GM19395 (cell line): ENCODE measurements at regions not wholly inside any gene's neighbourhood (a gene's known extent, or its start where the extent isn't known, plus 50 kb on each side); places are given as distances from the start of the nearest gene placed in this dataset.
"Not testable (repeated sequence)": the region's sequence is repeated elsewhere in the genome, so short reads cannot be mapped to it uniquely, and the experiment has no call there.

Source experiments
- ATAC-seq: cut with Tn5 transposase; IDR thresholded peaks from one replicate; pipeline ENCODE4 v1.9.1; 2021; ENCODE audit warnings: mild to moderate bottlenecking, moderate library complexity; ENCODE audit not compliant: unreplicated experiment

DNA sequence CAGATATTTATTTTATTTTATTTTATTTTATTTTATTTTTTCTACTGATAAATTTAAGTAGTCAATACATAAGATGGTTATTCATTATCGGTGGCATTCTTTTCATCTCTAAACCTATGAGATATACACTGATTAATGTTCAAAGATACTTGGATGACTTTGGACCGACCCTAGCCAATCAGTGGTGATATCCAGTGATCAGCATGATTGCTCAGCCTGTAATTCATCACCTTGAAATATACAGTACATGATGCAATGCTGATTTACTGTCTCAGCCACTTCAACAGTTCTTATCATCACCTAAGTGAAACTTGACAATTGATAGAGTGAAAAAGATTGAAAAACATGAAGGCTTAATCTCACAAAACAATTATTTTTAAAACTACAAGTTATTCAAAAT is 1651.0 kb downstream of the REEP3 start:
- no peak for ATAC-seq

DNA sequence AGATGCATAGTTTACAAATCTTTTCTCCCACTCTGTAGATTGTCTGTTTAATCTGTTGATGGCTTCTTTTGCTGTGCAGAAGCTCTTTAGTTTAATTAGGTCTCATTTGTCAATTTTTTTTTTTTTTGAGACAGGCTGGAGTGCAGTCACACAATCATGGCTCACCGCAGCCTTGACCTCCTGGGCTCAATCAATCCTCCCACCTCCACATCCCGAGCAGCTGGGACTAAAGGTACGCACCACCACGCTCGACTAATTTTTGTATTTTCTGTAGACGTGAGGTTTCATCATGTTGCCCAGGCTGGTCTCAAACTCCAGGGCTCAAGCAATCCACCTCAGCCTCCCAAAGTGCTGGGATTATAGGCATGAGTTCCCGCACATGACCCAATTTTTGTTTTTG is 1655.8 kb downstream of the REEP3 start:
- ATAC-seq: no peak

DNA sequence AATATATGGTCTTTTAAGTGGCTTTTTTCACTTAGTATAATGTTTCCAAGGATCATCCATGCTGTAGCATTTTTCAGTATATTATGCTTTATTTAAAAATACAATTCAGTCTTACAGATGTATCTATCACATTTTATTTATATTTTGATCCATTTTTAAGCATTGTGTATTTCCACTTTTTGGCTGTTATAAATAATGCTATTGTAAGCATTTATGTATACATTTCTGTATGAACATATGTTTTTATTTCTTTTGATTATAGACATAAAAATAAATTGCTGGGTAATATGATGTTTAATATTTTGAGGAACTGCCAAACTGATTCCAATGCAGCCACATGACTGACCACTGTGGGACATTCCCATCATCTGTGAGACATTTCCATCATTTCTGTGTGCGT is 1662.0 kb downstream of the REEP3 start:
- no peak for ATAC-seq

DNA sequence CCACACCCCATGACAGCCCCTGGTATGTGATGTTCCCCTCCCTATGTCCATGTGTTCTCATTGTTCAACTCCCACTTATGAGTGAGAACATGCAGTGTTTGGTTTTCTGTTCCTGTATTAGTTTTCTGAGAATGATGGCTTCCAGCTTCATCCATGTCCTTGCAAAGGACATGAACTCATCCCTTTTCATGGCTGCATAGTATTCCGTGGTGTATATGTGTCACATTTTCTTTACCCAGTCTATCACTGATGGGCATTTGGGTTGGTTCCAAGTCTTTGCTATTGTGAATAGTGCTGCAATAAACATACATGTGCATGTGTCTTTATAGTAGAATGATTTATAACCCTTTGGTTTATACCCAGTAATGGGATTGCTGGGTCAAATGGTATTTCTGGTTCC is 1665.5 kb downstream of the REEP3 start:
- not testable (repeated sequence) for ATAC-seq

DNA sequence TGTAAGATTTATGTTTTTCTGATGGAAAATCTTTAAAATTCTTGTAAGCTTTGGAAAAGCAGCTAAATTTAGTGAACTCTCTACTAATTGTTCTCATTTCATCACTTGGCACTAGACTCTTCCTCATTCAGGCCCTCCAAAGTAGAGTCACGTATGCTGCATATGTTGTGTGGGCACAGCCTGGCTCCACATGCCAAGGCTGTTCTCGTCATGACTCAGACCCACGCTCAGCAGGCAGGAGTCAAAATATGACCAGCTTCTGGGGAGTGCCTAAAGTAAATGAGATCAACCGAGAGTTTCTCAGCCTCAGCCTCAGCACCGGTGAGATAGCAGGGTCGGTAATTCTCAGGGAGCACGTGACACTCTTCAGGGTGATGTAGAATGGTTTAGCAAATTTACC is 1672.9 kb downstream of the REEP3 start:
- ATAC-seq: no peak

DNA sequence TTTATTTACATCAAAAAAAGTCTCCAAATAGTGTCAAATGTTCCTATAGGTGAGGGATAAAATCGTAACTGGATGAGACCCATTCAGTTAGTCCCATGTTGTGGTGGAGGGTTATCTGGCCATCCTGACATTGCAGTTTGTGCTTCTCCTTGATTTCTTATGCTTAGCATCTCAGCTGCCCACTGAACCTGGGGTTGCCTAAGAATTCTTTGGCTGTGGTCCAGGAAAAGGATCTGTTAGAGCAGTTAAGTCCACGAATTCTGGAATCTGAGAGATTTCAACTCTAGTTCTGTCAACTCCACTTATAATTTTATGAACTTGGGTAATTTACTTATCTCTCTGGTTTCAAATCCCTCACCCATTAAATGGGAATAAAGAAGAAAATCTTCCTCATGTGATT is 1673.4 kb downstream of the REEP3 start:
- ATAC-seq: no peak

DNA sequence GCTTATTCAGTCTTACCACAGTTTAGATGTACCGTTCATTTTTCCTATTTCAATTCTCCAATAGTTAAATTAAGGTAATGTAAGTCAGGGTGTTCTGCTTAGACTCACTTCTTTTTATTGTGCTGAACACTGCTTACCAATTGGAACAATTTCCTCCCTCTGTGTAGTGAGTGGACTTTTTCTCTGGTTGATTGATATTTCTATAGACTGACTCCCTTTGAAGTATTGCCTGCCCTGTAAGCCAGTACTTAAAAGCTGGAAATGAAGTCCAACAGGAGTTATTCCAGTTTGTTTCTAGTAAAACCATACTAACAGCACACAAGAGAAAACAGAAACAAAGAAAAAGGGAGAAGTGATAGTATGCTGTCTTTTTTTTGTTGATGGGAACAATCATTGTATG is 1674.9 kb downstream of the REEP3 start:
- ATAC-seq: no peak

DNA sequence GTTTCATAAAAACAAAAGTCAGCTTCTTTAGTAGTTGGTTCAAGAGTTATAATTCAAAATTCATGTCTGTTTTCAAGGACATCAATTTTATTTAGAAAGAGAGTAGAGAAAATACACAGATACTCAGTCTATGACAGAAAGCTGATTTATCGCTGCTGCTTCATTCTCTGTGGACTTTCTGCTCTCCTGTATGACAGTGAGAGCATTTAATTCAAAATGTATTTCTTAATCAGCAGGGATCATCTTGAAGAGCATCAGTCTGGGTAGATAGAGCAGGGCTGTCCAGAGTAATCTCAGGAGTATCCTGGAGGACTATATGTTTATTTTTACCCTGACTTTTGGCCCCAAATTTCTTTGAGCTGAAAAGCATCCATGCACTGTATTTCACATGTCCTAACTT is 1676.7 kb downstream of the REEP3 start:
- ATAC-seq: no peak

DNA sequence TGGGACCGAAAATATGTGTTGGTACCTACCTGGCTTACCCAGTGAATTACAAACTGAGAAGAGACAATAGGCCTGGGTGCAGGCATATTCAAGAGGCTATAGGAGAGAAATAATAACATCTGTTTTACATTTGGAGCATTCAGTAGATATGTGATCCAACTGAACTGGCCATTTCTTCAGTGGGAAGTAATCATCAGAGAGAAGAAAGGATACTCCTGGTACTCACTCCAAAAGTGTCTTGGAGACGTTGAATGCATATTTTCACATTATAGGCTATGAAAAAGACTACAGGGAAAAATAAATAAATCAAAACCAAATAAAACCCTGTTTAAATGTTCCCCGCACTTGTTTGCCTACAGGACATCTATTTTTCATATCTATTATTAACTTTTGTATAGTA is 1680.3 kb downstream of the REEP3 start:
- ATAC-seq: no peak

DNA sequence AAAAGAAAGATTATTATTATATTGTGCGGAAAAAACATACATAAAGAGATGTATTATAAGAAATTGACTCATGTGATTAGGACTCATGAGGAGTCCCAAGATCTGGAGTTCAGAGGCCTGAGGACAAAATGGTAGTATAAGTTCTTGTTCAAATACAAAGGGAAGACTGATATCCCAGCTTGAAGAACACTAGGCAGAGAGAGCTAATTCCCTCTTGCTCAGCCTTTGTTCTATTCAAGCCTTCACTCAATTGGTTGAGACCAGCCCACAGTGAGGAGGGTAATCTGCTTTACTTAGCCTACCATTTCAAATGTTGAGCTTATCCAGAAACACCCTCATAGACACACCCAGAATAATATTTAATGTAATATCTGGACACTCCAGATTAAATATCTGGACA is 1683.8 kb downstream of the REEP3 start:
- no peak for ATAC-seq

DNA sequence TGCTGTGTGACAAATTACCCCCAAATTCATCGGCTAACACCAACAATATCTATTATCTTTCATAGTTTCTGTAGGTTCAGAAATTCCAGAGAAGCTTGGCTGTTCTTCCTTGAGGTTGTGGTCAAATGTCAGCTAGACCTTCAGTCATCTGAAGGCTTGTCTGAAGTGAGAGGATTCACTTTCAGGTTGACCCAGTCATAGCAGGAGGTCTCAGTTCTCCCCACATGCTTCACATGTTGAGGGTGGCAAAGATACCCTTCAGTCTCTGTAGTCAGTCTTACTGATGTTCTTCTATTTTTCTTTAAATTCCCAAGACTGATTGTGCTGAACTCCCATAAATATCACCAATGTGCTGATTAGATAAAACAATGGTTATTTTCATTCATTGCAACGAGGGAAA is 1692.0 kb downstream of the REEP3 start:
- no peak for ATAC-seq

DNA sequence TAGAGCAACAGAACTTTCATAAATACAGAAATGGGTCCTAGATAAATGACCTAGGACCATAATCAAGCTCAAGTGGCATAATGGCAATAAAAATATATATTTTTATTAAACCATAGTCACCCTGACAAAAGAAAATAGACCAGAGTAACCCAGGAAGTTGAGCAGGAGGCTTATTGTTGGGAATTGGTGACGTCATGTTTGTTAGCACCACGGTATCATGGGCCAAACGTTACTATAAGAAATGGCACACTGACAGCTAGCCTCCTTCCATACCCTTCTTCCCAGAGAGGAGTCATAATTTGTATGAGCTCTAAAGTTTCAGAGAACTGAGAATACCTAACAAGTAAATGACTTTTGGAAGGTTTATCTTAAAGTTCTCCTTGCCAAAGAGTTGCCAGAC is 1698.2 kb downstream of the REEP3 start:
- ATAC-seq: no peak

DNA sequence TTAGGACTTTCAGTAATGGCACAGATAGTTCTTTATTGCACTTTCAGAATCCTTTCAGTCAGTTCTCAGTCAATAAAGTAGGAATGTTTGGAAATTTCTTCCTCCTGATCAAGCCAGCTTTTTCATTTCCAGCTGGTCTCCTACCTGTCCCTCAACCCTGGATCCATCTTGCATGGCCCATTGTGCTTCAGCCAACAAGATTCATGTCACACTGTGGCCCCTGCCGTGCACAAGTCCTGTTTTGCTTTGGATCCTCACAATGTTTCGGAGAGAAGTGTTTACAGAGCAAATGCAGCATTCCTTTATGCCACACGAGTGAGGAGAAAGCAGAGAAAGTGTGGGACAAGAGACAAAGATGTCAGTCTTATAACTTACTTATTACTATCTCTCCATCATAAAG is 1694.7 kb upstream of the LRRTM3 start:
- no peak for ATAC-seq

DNA sequence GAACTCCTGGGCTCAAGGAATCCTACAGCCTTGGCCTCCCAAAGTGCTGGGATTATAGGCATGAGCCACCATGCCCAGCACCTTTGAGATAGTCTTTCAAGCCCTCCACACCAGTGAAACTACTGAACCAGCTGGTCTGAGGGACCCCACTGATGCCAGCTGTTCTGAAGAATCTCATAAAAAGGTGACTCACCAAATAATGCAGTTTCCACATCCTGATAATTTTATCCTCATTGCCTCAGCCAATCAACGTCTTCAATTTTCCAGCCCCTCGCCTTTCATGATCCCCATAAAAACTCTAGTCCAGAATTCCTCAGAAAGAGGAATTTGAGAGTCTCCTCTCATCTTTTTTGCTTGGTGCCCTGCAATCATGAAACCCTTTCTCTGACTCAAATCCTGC is 1691.6 kb upstream of the LRRTM3 start:
- no peak for ATAC-seq

DNA sequence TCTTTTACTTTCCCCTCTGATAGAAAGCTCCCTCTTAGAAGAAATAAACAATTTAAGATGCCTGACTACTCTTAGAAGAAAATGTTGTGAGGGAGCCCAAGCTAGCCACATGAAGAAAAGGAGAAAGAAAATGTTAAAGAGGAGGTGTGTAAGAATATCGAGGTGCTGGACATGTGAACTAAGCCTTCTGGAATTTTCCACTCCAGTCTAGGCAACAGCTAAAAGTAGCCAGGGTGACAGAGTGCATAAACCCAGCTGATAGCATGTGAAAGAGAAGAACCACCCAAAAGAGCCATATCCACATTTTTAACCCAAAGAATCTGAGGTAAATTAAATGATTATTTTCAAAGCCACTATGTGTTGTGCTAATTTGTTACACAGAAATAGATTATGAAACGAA is 1690.6 kb upstream of the LRRTM3 start:
- ATAC-seq: no peak

DNA sequence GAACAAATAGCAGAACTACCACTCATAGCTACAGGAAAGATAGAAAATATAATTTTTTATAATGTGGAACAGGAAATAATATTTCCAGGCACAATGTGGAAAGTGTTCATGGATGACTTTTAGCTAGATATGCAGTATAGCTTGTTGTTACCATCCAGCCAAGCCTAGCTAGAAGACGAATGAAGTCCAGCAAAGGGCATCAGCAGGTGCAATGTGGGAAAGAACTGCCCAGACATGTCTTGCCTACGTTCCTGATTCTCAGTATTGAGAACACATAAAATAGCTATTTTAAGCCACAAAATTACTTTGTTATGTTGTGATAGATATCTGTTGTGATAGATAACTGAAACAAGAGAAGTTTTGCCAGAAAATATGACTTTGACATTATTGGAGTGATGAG is 1690.0 kb upstream of the LRRTM3 start:
- no peak for ATAC-seq

DNA sequence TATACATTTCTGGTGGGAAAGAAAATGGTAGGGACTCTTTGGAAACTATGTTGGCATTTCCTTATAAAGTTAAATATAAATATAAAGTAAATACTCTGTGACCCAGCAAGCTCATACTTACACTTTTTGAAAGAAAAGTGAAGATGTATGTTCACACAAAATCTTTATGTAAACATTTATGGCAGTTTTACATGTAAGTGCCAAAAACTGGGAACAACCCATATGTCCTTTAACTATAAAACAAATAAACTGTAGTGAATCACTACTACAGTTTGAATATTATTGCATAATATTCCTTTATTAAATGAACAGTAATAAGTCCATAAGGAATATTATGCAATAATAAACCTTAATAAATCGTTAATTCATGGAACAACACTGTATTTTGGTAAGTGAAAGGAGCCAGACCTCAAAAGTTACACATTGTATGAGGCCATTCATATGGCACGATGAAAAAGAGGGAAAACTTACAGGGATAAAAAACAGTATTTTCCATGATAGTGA is 1660.3 kb upstream of the LRRTM3 start:
- ATAC-seq: no peak

DNA sequence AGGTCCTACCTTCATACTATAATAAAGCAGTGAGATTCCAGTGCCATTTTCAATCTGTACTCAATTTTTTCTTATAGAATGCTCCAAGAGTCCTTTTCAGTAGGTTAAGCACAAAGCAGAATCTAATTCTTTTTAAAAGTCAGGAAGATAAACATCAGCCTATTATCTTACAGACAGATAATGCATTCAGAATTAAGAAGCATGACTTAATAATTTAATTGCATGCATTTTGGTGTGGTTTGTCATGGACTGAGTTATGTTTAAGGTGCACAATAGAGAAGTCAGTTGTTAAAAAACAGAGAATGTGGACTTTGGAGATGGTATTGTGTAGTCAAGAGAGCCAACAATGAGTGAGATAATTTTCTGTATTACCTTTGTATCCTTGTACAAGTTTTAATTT is 1656.3 kb upstream of the LRRTM3 start:
- not testable (repeated sequence) for ATAC-seq

DNA sequence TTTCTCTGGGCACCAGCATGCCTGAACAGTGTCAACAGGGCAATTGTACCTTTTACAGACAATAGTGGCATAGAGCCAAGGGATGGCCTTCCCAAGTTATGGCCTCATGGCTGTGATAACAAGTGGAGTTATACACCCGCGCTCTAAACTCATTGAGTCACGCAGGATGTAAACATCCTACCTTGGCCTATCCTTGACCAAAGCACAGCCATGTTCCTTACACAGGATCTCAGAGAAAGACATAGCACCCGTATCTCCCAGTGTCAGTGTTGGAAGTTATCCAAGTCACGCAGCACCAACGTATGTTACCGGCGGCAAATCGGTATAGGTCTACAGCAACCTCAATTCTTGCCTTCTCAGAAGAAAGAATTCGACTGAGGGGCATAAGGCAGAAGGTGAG is 1654.9 kb upstream of the LRRTM3 start:
- ATAC-seq: no peak

DNA sequence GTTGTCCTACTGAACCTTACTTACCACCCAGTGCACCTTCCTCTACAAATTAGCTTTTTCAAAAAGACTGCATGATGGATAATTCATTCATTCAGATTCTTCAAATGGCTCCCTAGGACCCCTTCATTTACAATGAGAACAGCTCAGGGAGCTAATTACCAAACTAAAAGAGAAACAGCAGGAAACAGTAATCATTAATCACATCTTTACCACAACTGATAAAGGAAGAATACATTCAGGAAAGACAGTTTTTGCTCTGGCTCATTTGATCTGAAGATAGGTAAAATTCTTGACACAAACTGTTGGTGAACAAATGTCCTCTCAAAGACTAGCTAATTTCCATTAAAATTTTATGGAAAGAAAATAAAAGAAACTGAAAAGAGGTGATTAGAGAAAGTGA is 1652.7 kb upstream of the LRRTM3 start:
- no peak for ATAC-seq

DNA sequence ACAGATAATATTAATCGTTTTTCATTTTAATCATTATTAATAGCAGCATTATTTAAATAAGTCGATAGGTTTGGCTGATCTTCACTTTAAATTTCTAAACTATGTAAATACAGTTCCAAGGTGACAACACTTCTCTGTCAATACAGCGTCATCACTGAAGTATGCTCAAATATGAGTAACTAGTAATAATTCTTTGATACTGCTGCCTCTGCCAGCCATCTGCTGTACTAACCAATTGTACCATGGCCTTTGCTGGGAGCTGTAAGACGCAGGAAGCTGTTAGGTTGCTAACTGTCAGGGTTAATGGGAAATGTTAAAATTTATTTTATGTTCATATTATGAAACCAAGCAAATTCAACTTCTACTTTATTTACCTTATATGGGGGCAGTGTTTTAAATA is 1650.5 kb upstream of the LRRTM3 start:
- ATAC-seq: no peak

DNA sequence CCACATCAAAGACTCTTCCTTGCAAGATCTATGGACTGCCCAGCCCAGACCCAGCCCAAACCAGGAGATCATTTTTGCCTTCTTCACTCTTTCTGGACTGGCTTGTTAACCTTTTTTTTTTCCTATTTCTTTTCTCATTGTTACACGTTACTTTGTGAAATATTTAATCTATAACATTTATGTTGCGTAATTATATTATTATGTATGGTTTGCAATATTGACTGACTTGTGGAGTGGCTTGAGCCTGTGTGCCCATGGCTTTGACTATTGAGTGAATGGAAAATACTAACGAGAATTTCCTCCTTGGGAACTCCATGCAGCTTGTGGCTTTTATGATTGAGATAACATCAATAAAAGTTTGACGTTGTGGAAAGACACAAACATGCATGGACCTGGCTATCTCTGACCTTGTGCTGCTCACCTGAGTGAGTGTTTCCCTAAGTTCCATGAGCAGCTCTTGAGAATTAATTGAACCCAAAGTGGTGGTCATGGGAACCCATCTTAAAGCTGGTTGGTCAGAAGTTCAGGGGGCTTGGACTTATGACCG is 1641.3 kb upstream of the LRRTM3 start:
- no peak for ATAC-seq

DNA sequence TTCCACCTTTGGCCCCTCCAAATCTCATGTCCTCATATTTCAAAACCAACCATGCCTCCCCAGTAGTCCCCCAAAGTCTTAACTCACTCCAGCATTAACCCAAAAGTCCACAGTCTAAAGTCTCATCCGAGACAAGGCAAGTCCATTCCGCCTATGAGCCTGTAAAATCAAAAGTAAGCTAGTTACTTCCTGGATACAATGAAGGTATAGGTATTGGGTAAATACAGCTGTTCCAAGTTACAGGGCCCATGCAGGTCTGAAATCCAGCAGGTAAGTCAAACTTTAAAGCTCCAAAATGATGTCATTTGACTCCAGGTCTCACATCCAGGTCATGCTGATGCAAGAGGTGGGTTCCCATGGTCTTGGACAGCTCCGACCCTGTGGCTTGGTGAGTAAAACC is 1640.1 kb upstream of the LRRTM3 start:
- ATAC-seq: not testable (repeated sequence)

DNA sequence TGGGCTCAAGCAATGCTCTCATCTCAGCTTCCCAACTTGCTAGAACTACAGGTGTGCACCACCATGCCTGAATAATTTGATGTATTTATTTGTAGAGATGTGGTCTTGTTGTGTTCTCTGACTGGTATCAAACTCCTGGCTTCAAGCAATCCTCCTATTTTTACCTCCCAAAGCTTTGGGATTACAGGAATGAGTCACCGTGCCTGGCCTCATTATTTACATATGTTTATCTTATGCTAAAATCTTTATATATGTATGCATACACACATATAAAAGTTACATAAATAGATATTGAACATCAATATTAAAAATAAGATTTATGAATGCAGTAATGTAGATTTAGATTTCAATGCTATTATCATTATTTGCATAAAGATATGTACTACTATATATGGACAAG is 1634.5 kb upstream of the LRRTM3 start:
- ATAC-seq: no peak
